Loucy (cell line): ENCODE measurements at regions not wholly inside any gene's neighbourhood (a gene's known extent, or its start where the extent isn't known, plus 50 kb on each side); places are given as distances from the start of the nearest gene placed in this dataset.

Source experiments
- H2AFZ ChIP-seq: fragments of 200-600 bp; sonication (generic); 2 replicates; pipeline ENCODE4 v1.6.0; 2016; ENCODE audit warnings: antibody characterized with exemption, mild to moderate bottlenecking, low read length, moderate library complexity
- H3F3A ChIP-seq: fragments of 200-600 bp; 2 replicates; pipeline ENCODE4 v1.6.0; 2016; ENCODE audit warnings: antibody characterized with exemption, low read depth, mild to moderate bottlenecking
- H3K27me3 ChIP-seq: fragments of 200-600 bp; sonication (generic); 2 replicates; pipeline ENCODE4 v1.6.1; 2014; ENCODE audit warnings: low read length, mild to moderate bottlenecking; ENCODE audit not compliant: insufficient read depth, poor library complexity, severe bottlenecking
- H3K36me3 ChIP-seq: fragments of 200-600 bp; sonication (generic); 2 replicates; pipeline ENCODE4 v1.6.1; 2016; ENCODE audit warnings: low read length; ENCODE audit not compliant: insufficient read depth
- H3K4me1 ChIP-seq: fragments of 200-600 bp; sonication (generic); 2 replicates; pipeline ENCODE4 v1.5.1; 2014; ENCODE audit warnings: low read length, mild to moderate bottlenecking; ENCODE audit not compliant: insufficient read depth, poor library complexity, severe bottlenecking
- H3K4me2 ChIP-seq: fragments of 200-600 bp; sonication (generic); 2 replicates; pipeline ENCODE4 v1.6.0; 2014; ENCODE audit warnings: antibody characterized with exemption, low read length, low read depth, mild to moderate bottlenecking; ENCODE audit not compliant: poor library complexity, severe bottlenecking
- H3K4me3 ChIP-seq: fragments of 200-600 bp; sonication (generic); 2 replicates; pipeline ENCODE4 v1.5.1; 2014; ENCODE audit warnings: low read length, mild to moderate bottlenecking, mixed read lengths; ENCODE audit not compliant: poor library complexity, severe bottlenecking
- H3K79me2 ChIP-seq: fragments of 200-600 bp; sonication (generic); 2 replicates; pipeline ENCODE4 v1.6.1; 2014; ENCODE audit warnings: low read length; ENCODE audit not compliant: insufficient read depth
- H3K9ac ChIP-seq: fragments of 200-600 bp; sonication (generic); 2 replicates; pipeline ENCODE4 v1.6.0; 2014; ENCODE audit warnings: mild to moderate bottlenecking, low read depth, low read length, moderate library complexity; ENCODE audit not compliant: poor library complexity, severe bottlenecking
- H3K9me2 ChIP-seq: fragments of 200-600 bp; sonication (generic); replicated peaks from 2 replicates; pipeline ENCODE4 v1.6.1; 2016; ENCODE audit warnings: low read depth, low read length, mixed read lengths
- H3K9me3 ChIP-seq: fragments of 200-600 bp; sonication (generic); 2 replicates; pipeline ENCODE4 v1.6.1; 2014; ENCODE audit warnings: mild to moderate bottlenecking, antibody characterized with exemption, low read length, low read depth; ENCODE audit not compliant: insufficient read depth
- H4K20me1 ChIP-seq: fragments of 200-600 bp; sonication (generic); 2 replicates; pipeline ENCODE4 v1.6.0; 2014; ENCODE audit warnings: antibody characterized with exemption, low read length, mild to moderate bottlenecking; ENCODE audit not compliant: insufficient read depth, poor library complexity, severe bottlenecking
- EZH2phosphoT487 ChIP-seq: fragments of 200-600 bp; IDR thresholded peaks from 2 replicates; pipeline ENCODE4 v1.6.1; 2018; ENCODE audit warnings: antibody characterized with exemption, mild to moderate bottlenecking, moderate library complexity, borderline replicate concordance
- TF ChIP-seq, protein P1 (sequence below): fragments of 200-600 bp; sonication (generic); conservative IDR thresholded peaks from 2 replicates; pipeline ENCODE4 v1.5.1; 2014; ENCODE audit warnings: mild to moderate bottlenecking, antibody characterized with exemption, low read length

DNA sequence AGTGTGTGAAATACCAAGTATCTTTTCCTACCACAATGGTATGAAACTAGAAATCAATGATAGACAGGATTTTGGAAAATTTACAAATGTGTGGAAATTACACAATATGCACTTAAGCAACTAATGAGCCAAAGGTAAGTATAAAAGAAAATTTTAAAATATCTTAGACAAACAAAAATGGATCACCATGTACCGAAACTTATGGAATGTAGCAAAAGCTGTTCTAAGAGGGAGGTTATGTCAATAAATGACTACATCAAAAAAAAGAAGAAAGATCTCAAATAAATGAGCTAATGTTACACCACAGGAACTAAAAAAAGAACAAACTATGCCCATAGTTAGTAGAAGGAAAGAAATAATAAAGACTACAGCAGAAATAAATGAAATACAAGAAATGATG lies 1084.1 kb downstream of the TECRL start:
- Histone ChIP-seq H3K4me3 (no peak overlapping the region), H3K9ac (no peak overlapping the region), H3K36me3 (no peaks in the 10 kb centered on the region), H3K9me3 (peaks cover 9% of the 10 kb centered on the region; the same call in 1 of the 2 replicates), H4K20me1 (no peaks in the 10 kb centered on the region), H2AFZ (no peak overlapping the region), H3K9me2 (no peaks in the 10 kb centered on the region), H3K27me3 (no peaks in the 10 kb centered on the region), H3K4me2 (no peak overlapping the region), H3F3A (no peaks in the 10 kb centered on the region), H3K79me2 (no peaks in the 10 kb centered on the region), H3K4me1 (no peaks in the 10 kb centered on the region)
- TF ChIP-seq, protein P1, sequence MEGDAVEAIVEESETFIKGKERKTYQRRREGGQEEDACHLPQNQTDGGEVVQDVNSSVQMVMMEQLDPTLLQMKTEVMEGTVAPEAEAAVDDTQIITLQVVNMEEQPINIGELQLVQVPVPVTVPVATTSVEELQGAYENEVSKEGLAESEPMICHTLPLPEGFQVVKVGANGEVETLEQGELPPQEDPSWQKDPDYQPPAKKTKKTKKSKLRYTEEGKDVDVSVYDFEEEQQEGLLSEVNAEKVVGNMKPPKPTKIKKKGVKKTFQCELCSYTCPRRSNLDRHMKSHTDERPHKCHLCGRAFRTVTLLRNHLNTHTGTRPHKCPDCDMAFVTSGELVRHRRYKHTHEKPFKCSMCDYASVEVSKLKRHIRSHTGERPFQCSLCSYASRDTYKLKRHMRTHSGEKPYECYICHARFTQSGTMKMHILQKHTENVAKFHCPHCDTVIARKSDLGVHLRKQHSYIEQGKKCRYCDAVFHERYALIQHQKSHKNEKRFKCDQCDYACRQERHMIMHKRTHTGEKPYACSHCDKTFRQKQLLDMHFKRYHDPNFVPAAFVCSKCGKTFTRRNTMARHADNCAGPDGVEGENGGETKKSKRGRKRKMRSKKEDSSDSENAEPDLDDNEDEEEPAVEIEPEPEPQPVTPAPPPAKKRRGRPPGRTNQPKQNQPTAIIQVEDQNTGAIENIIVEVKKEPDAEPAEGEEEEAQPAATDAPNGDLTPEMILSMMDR, result no peak
- TF ChIP-seq EZH2phosphoT487, result no peak

DNA sequence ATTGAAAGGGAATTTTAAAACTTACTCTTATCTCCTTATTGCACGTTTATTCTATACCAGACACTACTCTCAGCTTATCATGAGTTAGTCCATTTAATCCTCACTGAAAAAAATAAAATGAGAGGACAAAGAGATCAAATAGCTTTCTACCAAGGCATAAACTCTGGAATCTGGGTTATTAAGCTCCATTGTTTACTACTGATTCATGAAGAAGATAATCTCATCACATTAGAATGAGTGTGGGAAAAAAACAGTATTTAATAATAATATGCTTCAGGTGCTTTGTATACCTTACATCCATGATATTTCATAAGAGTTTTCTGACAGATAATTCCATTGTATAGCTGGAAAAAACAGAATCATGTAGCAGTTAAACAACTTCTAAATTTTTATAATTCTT lies 1092.6 kb downstream of the TECRL start:
- Histone ChIP-seq H3K36me3 (no peaks in the 10 kb centered on the region), H2AFZ (no peak overlapping the region), H3K79me2 (no peaks in the 10 kb centered on the region), H3K27me3 (no peaks in the 10 kb centered on the region), H3K4me3 (no peak overlapping the region), H3K9me3 (no peaks in the 10 kb centered on the region), H3K4me1 (no peaks in the 10 kb centered on the region), H3K9me2 (no peaks in the 10 kb centered on the region), H3K4me2 (no peak overlapping the region), H3K9ac (no peak overlapping the region), H3F3A (no peaks in the 10 kb centered on the region), H4K20me1 (no peaks in the 10 kb centered on the region)
- TF ChIP-seq, protein P1, result no peak
- TF ChIP-seq EZH2phosphoT487, result no peak

DNA sequence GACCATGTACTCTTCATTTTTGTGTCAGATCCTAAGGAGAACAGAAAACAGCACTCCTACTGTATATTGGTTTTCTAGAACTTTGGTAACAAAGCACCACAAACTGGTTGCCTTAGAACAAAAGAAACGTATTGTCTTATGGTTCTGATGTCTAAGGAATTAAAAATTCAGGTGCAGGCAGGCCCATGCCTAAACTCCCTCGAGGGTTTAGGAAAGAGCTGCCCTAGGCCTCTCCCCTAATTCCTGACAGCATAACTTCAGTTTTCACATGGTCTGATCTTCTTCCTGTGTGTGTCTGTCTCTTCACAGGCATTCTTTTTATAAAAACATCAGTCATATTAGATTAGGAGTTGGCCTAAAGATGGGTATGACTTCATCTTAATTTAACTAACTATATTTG lies 1093.6 kb downstream of the TECRL start:
- no peak overlapping the region for H3K4me3 ChIP-seq
- no peaks in the 10 kb centered on the region for H3F3A ChIP-seq
- no peak for TF ChIP-seq EZH2phosphoT487
- TF ChIP-seq, protein P1, result no peak
- no peaks in the 10 kb centered on the region for H3K9me2 ChIP-seq
- no peaks in the 10 kb centered on the region for H3K27me3 ChIP-seq
- H3K4me1 ChIP-seq, result no peaks in the 10 kb centered on the region
- no peaks in the 10 kb centered on the region for H3K9me3 ChIP-seq
- no peak overlapping the region for H2AFZ ChIP-seq
- no peaks in the 10 kb centered on the region for H3K36me3 ChIP-seq
- H3K9ac ChIP-seq, result no peak overlapping the region
- H3K4me2 ChIP-seq, result no peak overlapping the region
- no peaks in the 10 kb centered on the region for H3K79me2 ChIP-seq
- no peaks in the 10 kb centered on the region for H4K20me1 ChIP-seq
